Stomach smooth muscle (tissue), 2 donors: ENCODE measurements at regions not wholly inside any gene's neighbourhood (a gene's known extent, or its start where the extent isn't known, plus 50 kb on each side); places are given as distances from the start of the nearest gene placed in this dataset.

Experiments used
- H3K27ac ChIP-seq: one replicate; pipeline ENCODE4 v1.7.0; 2013; ENCODE audit warnings: mild to moderate bottlenecking, low read length, inconsistent platforms
- H3K27me3 ChIP-seq, 2 donors: one replicate each; pipeline ENCODE4 v1.7.0; 2013; ENCODE audit warnings: low read length in 2 of 2; ENCODE audit not compliant: insufficient read depth in 2 of 2, control insufficient read depth in 1 of 2
- H3K36me3 ChIP-seq, 2 donors: one replicate each; pipeline ENCODE4 v1.7.0; 2013; ENCODE audit warnings: low read length in 2 of 2; ENCODE audit not compliant: control insufficient read depth in 2 of 2, insufficient read depth in 2 of 2
- H3K4me1 ChIP-seq: one replicate; pipeline ENCODE4 v1.7.0; 2013; ENCODE audit warnings: low read length; ENCODE audit not compliant: control insufficient read depth, insufficient read depth
- H3K4me3 ChIP-seq, 2 donors: one replicate each; pipeline ENCODE4 v1.7.0; 2013; ENCODE audit warnings: low read length in 2 of 2
- H3K9ac ChIP-seq, 2 donors: one replicate each; pipeline ENCODE4 v1.7.0; 2013; ENCODE audit warnings: low read length in 2 of 2, mild to moderate bottlenecking in 1 of 2
- H3K9me3 ChIP-seq, 2 donors: one replicate each; pipeline ENCODE4 v1.7.0; 2013; ENCODE audit warnings: low read length in 2 of 2; ENCODE audit not compliant: control insufficient read depth in 2 of 2
- donor health status: healthy.
- donor health status: Pancreatic carcinoma.

DNA sequence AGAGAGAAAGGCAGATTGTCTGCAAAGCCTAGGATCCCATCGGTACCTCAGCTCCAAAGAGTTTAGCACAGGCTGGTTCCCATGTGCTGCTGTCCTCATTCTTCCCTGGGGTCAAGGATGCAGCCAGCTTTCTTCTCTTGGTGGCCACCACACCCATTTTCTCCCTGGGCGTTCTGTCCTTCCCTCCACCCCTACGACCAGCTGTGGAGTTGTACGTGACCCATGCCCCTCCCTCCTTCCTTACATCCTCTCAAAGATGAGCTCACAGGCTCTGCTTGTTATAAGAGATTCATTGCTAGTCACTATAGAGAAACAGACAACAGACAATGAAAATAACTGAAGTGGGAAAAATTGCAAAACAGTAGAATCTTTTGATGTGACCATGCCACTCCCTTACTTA lies 74.0 kb upstream of the KLF3 start:
- no peaks in the 10 kb centered on the region for H3K27me3 ChIP-seq
- peaks cover 3 to 8% of the 10 kb centered on the region in 2 donors for H3K9me3 ChIP-seq
- H3K4me1 ChIP-seq = peaks cover 16% of the 10 kb centered on the region
- H3K4me3 ChIP-seq = no peak overlapping the region
- no peak overlapping the region for H3K9ac ChIP-seq
- H3K27ac ChIP-seq = no peak overlapping the region
- no peaks in the 10 kb centered on the region for H3K36me3 ChIP-seq

DNA sequence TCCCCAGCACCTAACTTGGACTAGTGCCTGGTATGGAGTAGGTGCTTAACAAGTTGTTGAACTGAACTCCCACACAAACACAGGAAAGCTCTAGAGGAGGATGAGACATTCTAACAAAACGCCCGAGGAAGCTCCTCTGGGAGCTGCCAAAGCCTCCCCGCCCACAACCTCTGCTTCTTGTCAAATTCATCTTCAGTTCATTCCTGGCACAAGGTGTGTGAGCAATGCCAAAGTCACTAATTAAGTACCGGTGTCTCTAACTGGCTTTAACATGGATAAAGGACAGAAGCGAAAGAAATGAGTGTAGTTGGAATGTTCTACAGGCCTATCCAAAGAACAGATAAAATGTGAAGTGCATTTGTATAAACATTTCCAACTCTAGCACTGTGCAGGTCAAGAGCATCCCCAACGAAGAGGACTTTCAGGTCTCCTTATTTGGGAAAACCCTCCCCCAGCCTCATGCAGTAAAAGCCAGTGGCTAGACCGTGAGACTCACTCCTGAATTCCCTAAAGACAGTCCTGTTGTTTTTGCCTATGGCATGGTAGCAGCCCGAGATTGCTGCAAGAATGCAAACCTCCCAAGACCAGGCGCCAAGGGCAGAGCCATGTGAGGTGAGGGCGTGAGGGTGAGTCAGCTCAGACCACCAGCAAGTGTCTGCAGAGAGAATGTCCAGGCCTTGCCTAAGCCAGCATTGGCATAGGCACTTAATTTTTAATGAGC lies 72.2 kb upstream of the KLF3 start:
- Histone ChIP-seq H3K4me3 (peak overlapping the region in 1 of 2 donors; percentile 40), H3K27me3 (no peaks in the 10 kb centered on the region), H3K4me1 (peaks cover 16% of the 10 kb centered on the region), H3K9ac (no peak overlapping the region), H3K36me3 (no peaks in the 10 kb centered on the region), H3K27ac (peak overlapping the region; percentile 76), H3K9me3 (peaks cover 3 to 8% of the 10 kb centered on the region in 2 donors)

DNA sequence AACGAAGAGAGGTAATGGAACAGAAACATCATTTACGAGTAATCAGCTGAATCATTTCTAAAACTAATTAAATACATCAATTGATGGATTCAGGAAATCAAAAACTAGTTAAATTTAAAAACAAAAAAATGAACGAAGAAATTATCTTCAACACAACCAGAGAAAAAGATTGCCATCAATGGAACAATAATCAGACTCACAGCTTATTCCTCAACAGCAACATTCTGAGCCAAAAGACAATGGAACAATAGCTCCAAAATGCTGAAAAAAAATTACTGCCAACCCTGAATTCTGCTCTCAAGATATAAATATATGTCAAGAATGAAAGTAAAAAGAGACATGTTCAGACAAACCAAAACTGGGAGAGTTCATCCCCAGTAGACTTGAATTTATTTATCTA lies 65.5 kb upstream of the KLF3 start:
- Histone ChIP-seq H3K4me1 (peaks cover 2% of the 10 kb centered on the region), H3K27ac (no peak overlapping the region), H3K27me3 (no peaks in the 10 kb centered on the region), H3K9me3 (no peaks in the 10 kb centered on the region), H3K36me3 (no peaks in the 10 kb centered on the region), H3K4me3 (no peak overlapping the region), H3K9ac (no peak overlapping the region)

DNA sequence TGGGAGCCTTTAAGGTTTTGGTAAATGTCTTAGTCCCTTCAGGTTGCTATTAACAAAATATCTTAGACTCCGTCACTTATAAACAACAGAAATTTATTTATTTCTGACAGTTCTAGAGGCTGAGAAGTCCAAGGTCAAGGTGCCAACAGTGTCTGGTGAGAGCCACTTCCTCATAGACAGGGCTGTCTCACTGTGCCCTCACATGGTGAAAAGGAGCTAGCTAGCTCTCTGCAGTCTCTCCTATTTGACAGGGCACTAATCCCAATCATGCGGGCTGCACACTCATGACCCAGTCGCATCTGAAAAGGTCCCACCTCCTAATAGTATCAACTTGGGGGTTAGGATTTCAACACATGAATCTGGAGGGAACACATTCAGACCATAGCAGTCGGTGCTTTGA lies 63.4 kb upstream of the KLF3 start:
- peaks cover 2% of the 10 kb centered on the region for H3K4me1 ChIP-seq
- H3K27me3 ChIP-seq = no peaks in the 10 kb centered on the region
- no peaks in the 10 kb centered on the region for H3K36me3 ChIP-seq
- no peaks in the 10 kb centered on the region for H3K9me3 ChIP-seq
- no peak overlapping the region for H3K9ac ChIP-seq
- H3K27ac ChIP-seq = no peak overlapping the region
- no peak overlapping the region for H3K4me3 ChIP-seq

DNA sequence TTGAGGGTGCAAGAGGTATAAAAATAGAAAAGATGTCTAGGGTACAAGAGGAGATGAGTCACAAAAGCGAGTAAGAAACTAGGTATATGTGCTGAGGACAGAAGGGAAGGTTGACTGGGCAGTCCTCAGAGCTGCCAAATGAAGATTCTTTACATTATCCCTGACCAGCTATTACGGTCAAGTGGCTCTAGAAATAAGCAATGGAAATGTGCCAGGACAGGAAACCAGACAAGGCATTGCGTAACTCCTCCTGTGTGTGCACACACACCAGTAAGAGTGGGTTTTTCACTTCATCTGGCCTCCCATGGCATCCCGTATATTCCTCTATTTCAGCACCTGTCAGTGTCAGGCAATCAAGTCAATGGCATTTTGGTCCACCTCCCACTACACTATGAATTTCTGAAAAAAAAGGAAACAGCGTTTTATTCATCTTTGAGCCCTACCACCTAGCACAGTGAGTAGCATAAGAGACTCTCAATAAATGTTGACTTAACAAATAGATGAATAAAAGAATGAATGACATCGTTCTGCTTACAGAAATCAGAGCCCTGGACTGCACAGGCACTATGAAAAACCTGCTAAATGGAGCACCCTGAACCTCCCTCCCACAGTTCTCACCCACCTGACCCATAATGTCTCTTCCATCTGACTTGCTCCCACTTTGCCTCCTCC lies 62.6 kb upstream of the KLF3 start:
- Histone ChIP-seq H3K27me3 (no peaks in the 10 kb centered on the region), H3K36me3 (no peaks in the 10 kb centered on the region), H3K4me1 (peaks cover 11% of the 10 kb centered on the region), H3K27ac (no peak overlapping the region), H3K4me3 (no peak overlapping the region), H3K9ac (no peak overlapping the region), H3K9me3 (no peaks in the 10 kb centered on the region)

DNA sequence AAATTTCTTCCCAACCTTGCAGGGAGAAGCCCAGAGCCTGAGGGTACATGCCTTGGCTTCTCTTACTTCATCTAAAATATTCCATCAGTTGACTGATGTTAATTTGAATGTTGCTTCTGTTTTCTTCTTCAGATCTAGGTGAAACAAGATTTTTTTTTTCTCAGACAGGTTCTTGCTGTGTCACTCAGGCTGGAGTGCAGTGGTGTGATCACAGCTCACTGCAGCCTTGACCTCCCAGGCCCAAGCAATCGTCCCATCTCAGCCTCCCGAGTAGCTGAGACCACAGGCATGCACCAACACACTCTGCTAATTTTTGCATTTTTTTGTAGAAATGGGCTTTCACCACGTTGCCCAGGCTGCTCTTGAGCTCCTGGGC lies 62.1 kb upstream of the KLF3 start:
- no peaks in the 10 kb centered on the region for H3K9me3 ChIP-seq
- H3K27me3 ChIP-seq = no peaks in the 10 kb centered on the region
- H3K4me1 ChIP-seq = peaks cover 13% of the 10 kb centered on the region
- no peak overlapping the region for H3K27ac ChIP-seq
- H3K9ac ChIP-seq = no peak overlapping the region
- H3K4me3 ChIP-seq = no peak overlapping the region
- H3K36me3 ChIP-seq = no peaks in the 10 kb centered on the region

DNA sequence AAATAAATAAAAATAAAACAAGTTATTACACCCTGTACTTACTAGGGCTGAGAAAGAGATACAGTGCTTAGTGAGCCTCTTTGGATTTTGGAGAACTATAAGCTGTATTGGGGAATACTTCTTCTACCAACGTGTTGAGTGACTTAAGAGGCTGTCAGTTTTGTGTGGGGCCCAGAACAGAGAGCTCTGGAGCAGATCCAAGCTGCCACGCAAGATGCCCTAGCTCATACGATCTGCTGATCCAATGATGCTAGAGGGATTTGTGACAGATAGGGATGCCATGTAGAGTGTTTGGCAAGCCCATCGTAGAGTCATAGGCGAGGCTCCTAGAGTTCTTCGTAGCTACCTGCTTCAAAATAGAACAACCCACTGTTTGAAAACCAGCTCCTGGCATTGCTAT lies 60.3 kb upstream of the KLF3 start:
- Histone ChIP-seq H3K4me3 (no peak overlapping the region), H3K27me3 (no peaks in the 10 kb centered on the region), H3K9ac (no peak overlapping the region), H3K27ac (no peak overlapping the region), H3K9me3 (no peaks in the 10 kb centered on the region), H3K4me1 (peaks cover 13% of the 10 kb centered on the region), H3K36me3 (no peaks in the 10 kb centered on the region)

DNA sequence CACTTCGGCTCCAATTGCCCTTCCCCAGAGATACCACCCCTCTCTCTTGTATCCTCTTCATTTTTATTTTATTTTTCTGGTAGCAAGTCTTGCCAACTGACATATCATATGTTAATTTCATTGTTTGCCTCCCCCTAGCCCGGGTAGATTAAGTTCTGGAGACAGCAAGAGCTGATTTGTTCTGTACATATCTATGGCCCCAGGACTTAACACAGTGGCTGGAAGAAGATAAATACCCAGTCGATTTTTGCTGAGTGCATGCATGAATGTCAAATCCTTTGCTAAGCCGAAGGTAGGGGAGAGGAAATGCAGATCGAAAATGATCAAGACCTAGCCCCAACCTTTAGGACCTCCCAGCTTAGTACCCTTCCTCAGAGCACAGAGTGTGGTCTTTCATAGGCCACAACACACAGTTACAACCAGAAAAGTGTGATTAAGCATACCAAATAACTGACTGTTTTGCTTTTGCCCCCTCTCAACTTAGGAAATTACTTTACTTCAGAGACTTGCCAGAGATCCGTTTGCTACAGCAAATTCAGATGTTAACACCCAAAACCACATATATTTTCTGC lies 58.7 kb upstream of the KLF3 start:
- no peak overlapping the region for H3K9ac ChIP-seq
- H3K36me3 ChIP-seq = no peaks in the 10 kb centered on the region
- H3K4me3 ChIP-seq = no peak overlapping the region
- H3K27me3 ChIP-seq = no peaks in the 10 kb centered on the region
- H3K27ac ChIP-seq = no peak overlapping the region
- H3K4me1 ChIP-seq = peaks cover 13% of the 10 kb centered on the region
- no peaks in the 10 kb centered on the region for H3K9me3 ChIP-seq

DNA sequence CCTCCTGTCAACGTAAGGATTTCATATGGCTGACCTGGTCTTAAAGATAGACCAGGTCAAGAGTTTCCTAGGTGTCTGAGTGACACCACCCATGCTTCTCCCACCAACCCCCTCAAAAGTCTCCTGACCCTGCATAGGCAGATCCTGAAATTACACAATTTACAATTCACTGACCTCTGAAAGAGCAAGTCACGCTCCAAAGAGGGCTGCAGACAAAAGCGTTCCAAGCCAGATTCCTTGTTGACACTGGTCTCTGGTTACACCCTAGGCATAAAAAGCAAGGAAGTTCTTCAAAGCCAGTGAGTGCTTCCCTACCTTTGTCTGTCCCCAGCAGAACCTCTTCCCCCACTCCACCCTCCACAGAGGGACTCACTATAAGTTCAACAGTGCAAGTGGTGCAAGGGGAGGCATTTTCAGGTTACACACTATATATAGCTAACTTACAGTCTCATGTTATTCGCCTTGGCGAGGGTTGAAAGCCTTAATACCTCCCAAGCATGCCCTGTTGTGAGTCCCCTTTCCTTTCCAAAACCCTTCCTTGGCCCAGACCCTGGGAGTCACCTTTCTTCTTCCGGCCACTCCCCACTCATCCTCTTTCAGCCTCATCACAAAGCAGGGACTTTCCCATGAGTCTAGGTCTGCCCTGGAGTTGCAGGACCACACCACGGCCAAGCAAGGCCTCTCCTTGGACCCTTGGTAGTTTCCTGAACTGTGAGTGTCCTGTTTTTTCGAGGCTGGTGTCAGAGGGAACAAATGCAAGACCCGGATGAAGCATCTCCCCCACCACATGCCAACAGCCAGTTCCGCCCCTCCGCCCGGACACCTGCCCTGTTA lies 58.0 kb upstream of the KLF3 start:
- Histone ChIP-seq H3K4me3 (no peak overlapping the region), H3K36me3 (no peaks in the 10 kb centered on the region), H3K27ac (no peak overlapping the region), H3K27me3 (no peaks in the 10 kb centered on the region), H3K9ac (no peak overlapping the region), H3K4me1 (peaks cover 17% of the 10 kb centered on the region), H3K9me3 (no peaks in the 10 kb centered on the region)

DNA sequence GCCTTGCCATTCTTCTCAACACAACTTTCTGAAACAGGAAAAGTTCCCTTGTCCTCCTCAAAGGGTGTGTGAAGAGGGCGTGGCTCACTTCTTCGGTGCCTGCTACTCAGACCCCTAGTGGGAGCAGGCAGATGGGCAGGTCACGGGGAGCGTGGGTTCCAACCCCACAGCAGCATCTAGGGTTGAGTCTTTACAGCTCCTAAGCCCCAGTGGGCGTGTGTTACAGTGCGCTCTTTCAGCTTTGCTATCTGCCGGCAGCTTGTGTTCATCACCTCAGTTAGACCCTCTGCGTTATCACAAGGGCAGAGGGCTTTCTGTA lies 57.5 kb upstream of the KLF3 start:
- Histone ChIP-seq H3K36me3 (no peaks in the 10 kb centered on the region), H3K27me3 (no peaks in the 10 kb centered on the region), H3K27ac (no peak overlapping the region), H3K9me3 (no peaks in the 10 kb centered on the region), H3K9ac (no peak overlapping the region), H3K4me3 (no peak overlapping the region), H3K4me1 (peaks cover 19% of the 10 kb centered on the region)
